Astrocyte of the cerebellum (primary cell): ENCODE measurements at regions not wholly inside any gene's neighbourhood (a gene's known extent, or its start where the extent isn't known, plus 50 kb on each side); places are given as distances from the start of the nearest gene placed in this dataset.

ENCODE experiments used
- DNase-seq: peaks from one replicate; pipeline ENCODE4 v3.0.0-alpha.2; 2011; ENCODE audit warnings: low read depth
- H3K4me3 ChIP-seq: 2 replicates; pipeline ENCODE4 v1.5.1; 2011; ENCODE audit warnings: mild to moderate bottlenecking, low read depth, low read length, moderate library complexity
- CTCF ChIP-seq: IDR thresholded peaks from 2 replicates; pipeline ENCODE4 v1.5.1; 2012; ENCODE audit warnings: low read length, low read depth, moderate library complexity, mild to moderate bottlenecking; ENCODE audit errors: missing control alignments
- in situ Hi-C: cut with HindIII; loops from 2 replicates; pipeline ENCODE4 v1.10.0; 2017; ENCODE audit warnings: low sequenced_read_pairs

GRCh38 chr6:167757249-167757648 lies 69.5 kb upstream of the AFDN start:
- in situ Hi-C loops = no loop called here
- no peak for TF ChIP-seq CTCF

GRCh38 chr6:167757821-167758220 lies 68.9 kb upstream of the AFDN start:
- H3K4me3 ChIP-seq = no peak overlapping the region
- in situ Hi-C loops = no loop called here
- no peak for TF ChIP-seq CTCF
- DNase-seq = no peak

More at GRCh38 chr6:167757249-167757648, 69.5 kb upstream of the AFDN start:
- no peak overlapping the region for H3K4me3 ChIP-seq
- DNase-seq = no peak

GRCh38 chr6:167758309-167759023 lies 68.2 kb upstream of the AFDN start:
- no peak for DNase-seq
- no peak for TF ChIP-seq CTCF
- no peak overlapping the region for H3K4me3 ChIP-seq
- in situ Hi-C loops = no loop called here

- TF ChIP-seq CTCF = no peak
- H3K4me3 ChIP-seq = no peak overlapping the region
- in situ Hi-C loops = no loop called here
Measured at GRCh38 chr6:167759206-167759605, 67.5 kb upstream of the AFDN start.

GRCh38 chr6:167759912-167760311 lies 66.8 kb upstream of the AFDN start:
- DNase-seq = no peak
- no peak for TF ChIP-seq CTCF
- in situ Hi-C loops = no loop called here
- no peak overlapping the region for H3K4me3 ChIP-seq

More at GRCh38 chr6:167759206-167759605, 67.5 kb upstream of the AFDN start:
- no peak for DNase-seq

- in situ Hi-C loops = no loop called here
- no peak for TF ChIP-seq CTCF
- peak; percentile 78 for DNase-seq
Measured at GRCh38 chr6:167760979-167761793, 65.5 kb upstream of the AFDN start.

More at GRCh38 chr6:167760979-167761793, 65.5 kb upstream of the AFDN start:
- H3K4me3 ChIP-seq = no peak overlapping the region
